ENCODE measurements at regions not wholly inside any gene's neighbourhood (a gene's known extent, or its start where the extent isn't known, plus 50 kb on each side); places are given as distances from the start of the nearest gene placed in this dataset.

- H3K4me3 ChIP-seq (ENCODE audit: low read depth, poor library complexity, severe bottlenecking): no peak overlapping the region
- DNase-seq (ENCODE audit: low spot score in 2 of 2): no peak
- 66 to 76% methylated on average over 6 of the region's 6 CpGs for WGBS, 2 donors
- no peak for TF ChIP-seq CTCF (IDR thresholded peaks at IDR 0.05)
- intact Hi-C loops (cut with DNase I; ENCODE audit: low total_unique reads): no loop called here
Observed at GRCh38 chr2:75810611-75811330, 100.1 kb upstream of the GCFC2 start.

- no peak for TF ChIP-seq CTCF (IDR thresholded peaks at IDR 0.05)
- no peak for TF ChIP-seq POLR2A (IDR thresholded peaks at IDR 0.05)
- DNase-seq (ENCODE audit: low spot score in 2 of 2): no peak
- no peak overlapping the region for H3K4me3 ChIP-seq (ENCODE audit: low read depth, poor library complexity, severe bottlenecking)
- intact Hi-C loops (cut with DNase I; ENCODE audit: low total_unique reads): no loop called here
- WGBS, 2 donors: 18 to 20% methylated on average over 4 of the region's 4 CpGs
Observed at GRCh38 chr2:75808793-75809535, 98.2 kb upstream of the GCFC2 start.

GRCh38 chr2:75807992-75808391 lies 97.3 kb upstream of the GCFC2 start:
- DNase-seq (ENCODE audit: low spot score in 2 of 2): no peak
- TF ChIP-seq CTCF (IDR thresholded peaks at IDR 0.05) (no peak), POLR2A (IDR thresholded peaks at IDR 0.05) (no peak)
- WGBS, 2 donors: 51 to 58% methylated on average over 2 of the region's 2 CpGs
- no peak overlapping the region for H3K4me3 ChIP-seq (ENCODE audit: low read depth, poor library complexity, severe bottlenecking)
- intact Hi-C loops (cut with DNase I; ENCODE audit: low total_unique reads): no loop called here

- intact Hi-C loops (cut with DNase I; ENCODE audit: low total_unique reads): no loop called here
- DNase-seq (ENCODE audit: low spot score in 2 of 2): no peak
- TF ChIP-seq CTCF (IDR thresholded peaks at IDR 0.05) (no peak), POLR2A (IDR thresholded peaks at IDR 0.05) (no peak)
- no peak overlapping the region for H3K4me3 ChIP-seq (ENCODE audit: low read depth, poor library complexity, severe bottlenecking)
- WGBS, 2 donors: 35 to 41% methylated on average over 2 of the region's 2 CpGs
Observed at GRCh38 chr2:75801234-75801982, 90.7 kb upstream of the GCFC2 start.

GRCh38 chr2:75800456-75800855 lies 89.7 kb upstream of the GCFC2 start:
- intact Hi-C loops (cut with DNase I; ENCODE audit: low total_unique reads): no loop called here
- no peak for TF ChIP-seq POLR2A (IDR thresholded peaks at IDR 0.05)
- no peak for DNase-seq (ENCODE audit: low spot score in 2 of 2)
- WGBS, 2 donors: 92 to 93% methylated on average over 8 of the region's 8 CpGs
- no peak overlapping the region for H3K4me3 ChIP-seq (ENCODE audit: low read depth, poor library complexity, severe bottlenecking)

- WGBS, 2 donors: 48 to 53% methylated on average over 4 of the region's 4 CpGs
- intact Hi-C loops (cut with DNase I; ENCODE audit: low total_unique reads): no loop called here
- TF ChIP-seq CTCF (IDR thresholded peaks at IDR 0.05) (no peak), POLR2A (IDR thresholded peaks at IDR 0.05) (no peak)
Observed at GRCh38 chr2:75799859-75800258, 89.1 kb upstream of the GCFC2 start.

More at GRCh38 chr2:75799859-75800258, 89.1 kb upstream of the GCFC2 start:
- DNase-seq (ENCODE audit: low spot score in 2 of 2): no peak
- no peak overlapping the region for H3K4me3 ChIP-seq (ENCODE audit: low read depth, poor library complexity, severe bottlenecking)
